Sigmoid colon (tissue), 4 donors: ENCODE measurements at regions not wholly inside any gene's neighbourhood (a gene's known extent, or its start where the extent isn't known, plus 50 kb on each side); places are given as distances from the start of the nearest gene placed in this dataset.

ENCODE experiments used
- CTCF ChIP-seq, 4 experiments: fragments of 450-650 bp in 3 of 4; fragments of 200-600 bp in 1 of 4; IDR thresholded peaks; one replicate each; pipeline ENCODE4 v1.5.1; 2016 to 2019; ENCODE audit warnings: antibody characterized with exemption in 4 of 4, mild to moderate bottlenecking in 3 of 4, moderate library complexity in 2 of 4
- EP300 ChIP-seq, 4 donors: sonication (generic); formaldehyde crosslinking; IDR thresholded peaks; one replicate each; pipeline ENCODE4 v1.6.1; 2017; ENCODE audit warnings: antibody characterized with exemption in 4 of 4
- POLR2A ChIP-seq, 2 donors: fragments of 450-650 bp; IDR thresholded peaks; one replicate each; pipeline ENCODE4 v1.6.1; 2016; ENCODE audit warnings: antibody characterized with exemption in 2 of 2, mild to moderate bottlenecking in 2 of 2, moderate library complexity in 2 of 2
- POLR2AphosphoS5 ChIP-seq, 4 donors: sonication (generic); formaldehyde crosslinking; IDR thresholded peaks; one replicate each; pipeline ENCODE4 v1.6.1; 2017; ENCODE audit warnings: antibody characterized with exemption in 4 of 4

DNA sequence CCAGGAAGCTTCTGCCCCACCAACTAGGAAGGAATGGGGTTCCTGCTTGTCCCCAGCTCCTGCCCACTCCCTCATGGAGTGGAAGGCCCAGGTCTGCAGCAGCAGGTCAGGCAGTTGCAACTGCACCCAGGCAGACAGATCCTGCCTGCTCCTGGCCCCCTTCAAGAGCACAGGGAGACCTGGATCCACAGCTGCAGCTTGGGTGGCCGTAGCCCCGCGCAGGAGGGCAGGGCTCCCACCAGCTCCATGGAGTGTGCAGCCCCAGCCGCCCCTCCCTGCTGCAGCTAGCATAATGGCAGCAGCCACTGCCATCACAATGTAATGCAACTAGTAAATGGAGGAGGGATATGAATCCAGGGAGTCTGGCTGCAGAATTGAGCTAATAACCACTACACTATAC lies 187.5 kb upstream of the PLET1 start:
- TF ChIP-seq CTCF (IDR thresholded peaks at IDR 0.05) (no peak), POLR2A (IDR thresholded peaks at IDR 0.05) (no peak), POLR2AphosphoS5 (IDR thresholded peaks at IDR 0.05) (no peak), EP300 (IDR thresholded peaks at IDR 0.05) (no peak)
